ENCODE measurements at regions not wholly inside any gene's neighbourhood (a gene's known extent, or its start where the extent isn't known, plus 50 kb on each side); places are given as distances from the start of the nearest gene placed in this dataset.

DNA sequence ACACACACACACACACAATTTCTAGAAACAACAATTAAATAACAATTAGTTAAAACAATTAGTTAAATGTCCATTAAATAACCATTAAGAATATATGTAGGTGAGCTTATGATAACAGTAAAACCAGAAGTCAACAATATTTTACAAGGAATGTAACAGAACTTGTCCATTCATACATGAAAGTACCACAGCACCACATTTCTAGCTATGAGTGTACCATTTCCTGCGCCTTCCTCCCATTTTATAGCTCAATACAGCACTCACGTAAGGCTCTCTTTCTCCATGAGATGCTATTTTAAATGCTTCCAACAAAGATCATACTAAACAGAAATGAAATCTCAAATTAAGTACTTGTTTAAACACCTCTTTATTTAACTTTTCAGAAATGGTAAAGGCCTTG, 367.3 kb upstream of the ZWINT start:
- DNase-seq (ENCODE audit: low read depth in 2 of 3, low spot score in 2 of 3): no peak

DNA sequence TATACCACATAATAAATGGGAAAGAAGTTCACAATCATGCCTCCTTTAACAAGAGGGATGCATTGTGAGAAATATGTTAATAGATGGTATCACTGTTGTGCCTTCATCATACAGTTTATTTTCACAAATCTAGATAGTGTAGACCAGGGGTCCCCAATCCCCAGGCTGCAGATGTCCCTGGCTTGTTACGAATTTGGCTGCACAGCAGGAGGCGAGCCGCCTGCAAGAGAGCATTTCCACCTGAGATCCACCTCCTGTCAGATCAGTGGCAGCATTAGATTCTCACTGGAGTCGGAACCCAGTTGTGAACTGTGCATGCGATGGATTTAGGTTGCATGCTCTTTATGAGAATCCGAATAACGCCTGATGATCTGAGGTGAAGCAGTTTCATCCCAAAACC, 361.9 kb upstream of the ZWINT start:
- DNase-seq (ENCODE audit: low read depth in 2 of 3, low spot score in 2 of 3): no peak

DNA sequence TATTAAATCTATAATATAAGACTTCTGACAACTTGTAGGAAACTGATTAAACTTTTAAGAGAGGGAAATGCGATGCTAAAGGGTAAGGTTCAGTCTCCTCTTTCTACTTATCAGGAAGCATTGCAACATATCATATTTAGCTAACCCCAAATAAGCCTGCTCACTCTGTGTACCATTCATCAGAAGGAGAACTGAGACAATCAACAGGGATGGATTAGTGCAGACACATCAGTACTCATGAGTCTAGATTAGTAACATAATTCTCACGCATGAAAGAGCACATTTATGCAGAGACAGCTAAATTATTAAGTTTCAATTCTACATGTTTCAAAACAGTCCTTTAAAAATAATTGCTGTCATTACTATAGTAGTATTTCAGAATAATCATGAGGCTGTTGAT, 354.2 kb upstream of the ZWINT start:
- DNase-seq (ENCODE audit: low read depth in 2 of 3, low spot score in 2 of 3): no peak

DNA sequence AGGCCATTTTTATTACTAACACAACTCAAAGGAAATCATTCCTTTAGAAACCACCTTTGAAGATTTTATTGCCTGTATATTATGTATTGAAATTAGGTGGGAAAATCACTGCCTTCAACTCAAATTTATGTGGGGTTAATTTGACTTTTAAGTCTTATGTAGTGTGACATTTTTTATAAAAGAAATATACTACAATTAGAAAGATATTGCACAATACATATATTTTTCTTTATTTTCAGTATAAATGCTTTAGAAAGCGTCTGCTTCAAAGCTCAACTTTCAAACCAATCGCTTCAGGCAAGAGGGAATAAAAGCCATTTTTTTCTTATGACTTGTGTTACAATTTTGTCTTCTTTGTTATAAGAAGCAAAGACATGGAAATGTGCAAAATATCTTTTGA, 337.4 kb upstream of the ZWINT start:
- no peak for DNase-seq (ENCODE audit: low read depth in 2 of 3, low spot score in 2 of 3)

DNA sequence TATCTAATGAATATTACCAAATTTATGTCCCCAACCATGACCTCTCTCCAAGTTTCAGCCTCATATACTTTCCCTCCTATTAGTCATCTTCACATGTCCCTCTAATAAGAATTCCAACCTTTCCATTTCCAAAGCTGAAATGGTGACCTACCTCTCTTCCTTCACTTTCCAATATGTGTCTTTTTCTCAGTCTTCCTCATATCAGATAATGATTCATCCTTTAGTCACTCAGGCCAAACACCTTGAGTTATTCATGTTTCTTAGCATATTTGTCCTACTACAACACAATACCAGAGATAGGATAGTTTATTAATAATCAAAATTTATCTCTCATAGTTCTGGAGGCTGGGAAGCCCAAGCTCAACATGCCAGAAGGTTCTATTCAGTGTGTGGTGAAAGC, 318.5 kb upstream of the ZWINT start:
- DNase-seq (ENCODE audit: low read depth in 2 of 3, low spot score in 2 of 3): no peak

DNA sequence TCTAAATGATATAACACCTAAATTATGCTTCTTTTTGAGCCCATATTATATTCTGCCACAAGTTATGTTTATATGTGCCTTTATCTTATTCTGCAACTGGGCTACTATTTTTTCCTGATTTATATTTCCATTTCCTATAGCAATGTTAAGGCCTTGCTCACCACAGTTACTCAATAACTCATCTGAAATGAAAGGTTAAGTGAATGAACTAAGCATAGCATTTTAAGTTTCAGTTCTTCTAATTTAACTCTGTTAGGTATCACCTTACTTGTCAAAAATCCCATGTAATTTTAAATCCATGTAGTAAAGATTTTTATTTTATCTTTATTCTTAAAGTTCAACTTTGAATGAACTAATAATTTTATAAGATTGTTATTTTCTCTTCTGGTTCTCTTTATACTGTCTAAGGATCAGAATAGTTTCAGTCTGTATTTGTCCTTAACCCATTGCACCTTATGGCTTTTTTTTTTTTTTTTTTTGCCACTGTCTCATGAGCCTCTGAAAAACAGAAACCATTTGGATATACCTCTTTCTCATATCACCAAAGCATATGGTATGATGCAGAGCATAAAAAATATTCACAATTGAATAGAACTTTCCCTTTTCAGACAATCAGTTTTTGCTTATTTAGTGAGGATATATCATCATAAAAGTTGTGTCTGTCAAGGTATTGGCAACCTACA, 301.8 kb upstream of the ZWINT start:
- DNase-seq (ENCODE audit: low read depth in 2 of 3, low spot score in 2 of 3): no peak

DNA sequence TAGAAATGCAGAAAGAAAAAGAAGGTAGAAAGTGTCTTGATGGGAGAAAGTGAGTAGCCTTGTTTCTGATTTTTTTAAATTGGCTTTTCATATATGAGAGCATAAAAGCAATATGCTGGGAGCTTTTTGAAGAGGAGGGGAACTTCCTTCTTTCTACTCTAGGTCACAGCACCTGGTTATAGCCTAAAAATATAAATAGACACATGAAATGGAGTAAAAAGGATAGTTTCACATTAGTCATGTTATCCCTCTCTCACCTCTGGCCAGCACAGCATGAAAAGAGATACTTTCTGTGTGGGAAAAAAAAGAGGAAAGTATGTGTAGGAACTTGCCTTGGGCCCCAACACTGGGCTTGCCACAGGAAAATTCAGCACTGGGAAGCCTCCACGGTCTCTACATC, 292.2 kb upstream of the ZWINT start:
- no peak for DNase-seq (ENCODE audit: low read depth in 2 of 3, low spot score in 2 of 3)

DNA sequence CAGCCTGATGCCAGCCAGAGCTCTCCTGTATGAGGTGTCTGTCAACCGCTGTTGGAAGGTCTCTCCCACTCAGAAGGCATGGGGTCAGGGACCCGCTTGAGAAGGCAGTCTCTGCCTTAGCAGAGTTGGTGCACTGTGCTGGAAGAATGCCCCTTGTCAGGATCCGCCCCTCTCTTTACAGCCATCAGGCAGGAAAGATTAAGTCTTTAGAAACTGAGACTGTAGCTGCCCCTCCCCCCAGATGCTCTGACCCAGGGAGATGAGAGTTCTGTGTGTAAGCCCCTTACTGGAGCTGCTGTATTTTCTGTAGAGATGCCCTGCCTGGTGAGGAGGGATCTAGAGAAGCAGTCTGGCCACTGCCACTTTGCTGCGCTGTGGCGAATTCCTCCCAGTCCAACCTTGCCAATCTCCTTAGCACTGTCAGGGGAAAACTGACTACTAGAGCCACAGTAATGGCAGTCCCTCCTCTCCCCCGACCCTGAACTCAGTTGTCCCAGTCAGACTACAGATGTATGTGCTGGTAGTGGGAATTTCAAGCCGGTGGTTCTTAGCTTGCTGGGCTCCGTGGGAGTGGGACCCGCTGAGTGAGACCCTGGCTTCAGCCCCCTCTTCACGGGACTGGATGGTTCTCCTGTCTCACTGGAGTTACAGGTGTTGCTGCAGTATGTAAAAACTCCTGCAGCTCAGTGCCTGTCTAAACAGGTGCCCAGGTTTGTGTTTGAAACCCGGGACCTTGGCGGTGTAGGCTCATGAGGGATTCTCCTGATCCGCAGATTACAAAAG, 285.5 kb upstream of the ZWINT start:
- no peak for DNase-seq (ENCODE audit: low read depth in 2 of 3, low spot score in 2 of 3)

DNA sequence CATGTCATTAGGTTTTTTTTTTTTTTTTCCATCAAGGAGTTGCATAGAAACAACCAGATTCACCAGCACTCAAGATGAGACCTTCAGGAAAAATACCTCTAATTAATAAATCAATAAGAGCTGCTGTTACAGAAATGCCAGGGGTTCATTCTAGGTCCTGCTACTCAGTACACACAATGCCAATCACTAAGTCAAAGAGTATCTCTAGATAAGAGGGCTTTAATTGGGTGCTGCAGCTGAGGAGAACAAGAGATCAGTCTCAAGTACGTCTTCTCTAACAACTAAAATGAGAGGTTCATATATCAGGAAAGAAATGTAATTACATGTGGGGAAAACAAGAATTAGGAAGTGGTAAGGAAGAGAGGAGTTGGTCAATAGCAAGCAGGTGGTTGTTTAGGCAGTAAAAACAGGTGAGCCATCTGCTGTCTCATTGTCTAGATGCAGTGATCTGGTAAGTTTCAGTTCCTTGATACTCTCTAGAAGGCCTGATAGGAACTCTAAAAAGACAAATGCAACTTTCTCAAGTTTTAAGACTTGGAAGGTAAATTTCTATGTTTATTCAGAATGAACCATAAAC, 272.9 kb upstream of the ZWINT start:
- no peak for DNase-seq (ENCODE audit: low read depth in 2 of 3, low spot score in 2 of 3)

DNA sequence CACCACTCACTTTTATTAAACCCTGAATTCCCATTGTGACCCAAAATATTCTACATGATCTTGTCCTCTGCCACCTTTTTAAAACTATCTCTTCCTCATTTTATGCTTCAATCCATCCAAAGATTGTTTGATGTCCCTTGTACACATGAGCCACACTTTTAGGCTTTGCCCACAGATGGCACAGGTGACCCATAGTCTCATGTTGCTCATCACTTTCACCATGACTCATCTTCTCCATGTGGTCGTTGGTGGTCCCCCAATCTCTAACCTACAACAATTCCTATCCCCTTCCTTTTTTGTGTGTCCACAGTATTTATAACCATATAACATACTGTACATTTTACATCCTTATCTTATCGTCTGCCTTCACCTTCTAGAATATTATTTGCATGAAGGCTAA, 271.5 kb upstream of the ZWINT start:
- no peak for DNase-seq (ENCODE audit: low read depth in 2 of 3, low spot score in 2 of 3)

DNA sequence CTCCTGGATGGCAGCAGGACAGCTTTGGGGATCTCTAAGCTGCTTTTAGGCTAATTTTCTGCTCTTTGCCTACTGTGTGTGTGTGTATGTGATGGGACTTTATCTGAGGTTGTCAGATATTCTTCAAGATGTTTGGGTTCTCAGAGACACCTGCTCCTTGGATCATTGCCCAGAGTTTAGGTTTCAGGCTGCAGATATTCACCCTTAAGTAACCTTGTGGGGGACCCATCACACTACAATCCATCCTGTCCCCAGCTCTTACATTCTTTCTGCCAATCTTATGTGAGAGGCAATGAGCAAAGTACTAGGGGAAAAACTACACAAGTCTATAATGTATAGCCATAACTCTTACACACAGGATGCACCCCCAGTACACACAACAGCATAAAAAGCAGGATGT, 263.0 kb upstream of the ZWINT start:
- DNase-seq (ENCODE audit: low read depth in 2 of 3, low spot score in 2 of 3): no peak

DNA sequence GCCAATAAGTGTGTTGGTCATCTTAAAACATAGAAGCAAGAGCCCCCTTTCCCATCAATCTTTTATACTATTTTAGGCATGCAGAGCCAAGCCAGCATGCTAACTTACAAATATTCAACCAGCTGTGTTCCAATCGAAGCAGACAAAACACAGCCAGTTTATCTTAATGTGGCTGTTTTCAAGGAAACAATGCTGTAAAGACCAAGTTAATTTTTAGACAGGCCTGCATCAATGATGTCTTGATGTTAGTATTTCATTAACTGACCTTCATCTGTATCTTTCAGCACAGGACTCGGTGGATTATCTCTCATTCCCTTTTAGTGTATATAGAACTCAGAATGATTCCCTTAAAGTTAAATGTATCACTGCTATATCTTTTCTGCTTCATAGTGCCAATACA, 262.0 kb upstream of the ZWINT start:
- no peak for DNase-seq (ENCODE audit: low read depth in 2 of 3, low spot score in 2 of 3)

DNA sequence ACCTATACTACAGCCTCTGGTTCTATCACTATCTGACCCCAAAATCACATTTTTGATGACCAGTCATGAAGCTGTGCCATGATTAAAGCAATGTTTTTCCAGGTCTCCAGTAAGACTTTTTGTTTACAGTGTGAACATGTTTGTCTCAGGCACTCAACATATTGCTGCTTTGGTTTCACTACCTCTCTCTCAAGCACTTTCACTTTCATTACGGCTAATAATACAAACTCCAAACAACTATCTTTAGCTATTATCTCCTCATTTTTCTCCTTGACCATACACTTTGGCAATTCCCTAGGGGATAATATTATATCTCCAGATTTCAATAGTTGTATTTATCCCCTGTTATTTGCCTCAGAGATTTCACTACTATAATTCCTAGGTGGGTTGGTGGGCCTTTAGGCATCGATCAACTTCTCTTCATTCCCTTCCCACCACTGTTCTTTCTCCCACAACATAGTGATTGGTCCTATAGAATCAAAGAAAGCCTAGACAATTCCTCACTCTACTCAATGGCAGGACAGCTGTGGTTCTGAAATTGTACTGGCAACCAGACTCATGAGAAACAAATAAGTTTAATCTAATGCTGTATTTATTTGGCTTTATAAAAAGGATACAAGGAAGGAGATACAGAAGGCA, 261.4 kb upstream of the ZWINT start:
- peak in 1 of 3 donors; percentile 15 for DNase-seq (ENCODE audit: low read depth in 2 of 3, low spot score in 2 of 3)

DNA sequence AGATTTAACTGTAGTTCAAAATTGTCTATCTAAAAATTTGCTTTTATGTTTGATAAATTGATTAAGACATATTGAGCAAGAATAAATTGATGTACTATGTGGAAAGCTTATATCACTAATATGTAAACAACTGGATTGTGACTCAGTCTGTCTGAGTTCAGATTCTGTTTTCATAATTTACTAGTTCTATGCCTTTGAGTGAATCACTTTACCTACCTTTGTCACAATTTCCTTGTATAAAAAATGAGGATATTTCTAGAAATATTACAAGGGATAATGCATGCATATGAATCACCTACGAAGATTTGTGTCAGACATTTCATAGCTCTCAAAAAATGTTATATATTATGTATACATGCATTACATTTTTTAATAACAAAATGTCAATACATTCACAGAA, 245.1 kb upstream of the ZWINT start:
- DNase-seq (ENCODE audit: low read depth in 2 of 3, low spot score in 2 of 3): no peak

DNA sequence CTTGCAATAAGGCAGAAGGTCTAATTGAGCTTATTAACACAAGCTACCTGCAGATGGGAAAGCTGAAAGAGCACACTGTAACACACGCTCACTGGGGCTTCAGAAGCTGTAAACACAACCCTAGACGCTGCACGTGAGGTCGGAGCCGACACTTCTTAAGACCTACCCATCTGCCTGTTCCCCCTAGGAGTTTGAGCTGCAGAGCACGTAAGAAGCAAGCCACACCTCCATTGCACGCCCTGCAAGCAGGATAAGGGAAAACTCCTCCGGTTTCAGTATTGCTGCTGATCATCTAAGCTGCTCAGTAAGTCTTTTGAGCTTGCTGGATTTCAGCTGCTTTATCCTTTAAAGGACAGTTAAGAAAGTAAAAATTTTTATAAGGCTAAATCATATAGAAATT, 244.0 kb upstream of the ZWINT start:
- no peak for DNase-seq (ENCODE audit: low read depth in 2 of 3, low spot score in 2 of 3)

DNA sequence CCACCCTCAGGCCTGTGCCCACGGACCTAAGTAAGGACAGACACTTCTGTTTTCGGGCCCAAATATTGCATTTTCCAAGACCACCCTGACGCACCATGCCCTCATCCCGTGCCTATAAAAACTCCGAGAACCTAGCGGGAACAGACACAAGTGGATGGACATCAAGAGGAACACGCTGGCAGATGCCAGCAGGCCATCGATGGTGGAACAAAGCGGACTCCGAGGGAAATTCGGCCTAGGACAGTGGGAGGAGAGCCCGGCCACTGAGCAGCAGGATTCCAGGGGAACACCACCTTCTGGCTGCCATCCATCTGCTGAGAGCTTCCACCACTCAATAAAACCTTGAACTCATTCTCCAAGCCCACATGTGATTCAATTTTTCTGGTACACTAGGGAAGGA, 243.6 kb upstream of the ZWINT start:
- DNase-seq (ENCODE audit: low read depth in 2 of 3, low spot score in 2 of 3): no peak

DNA sequence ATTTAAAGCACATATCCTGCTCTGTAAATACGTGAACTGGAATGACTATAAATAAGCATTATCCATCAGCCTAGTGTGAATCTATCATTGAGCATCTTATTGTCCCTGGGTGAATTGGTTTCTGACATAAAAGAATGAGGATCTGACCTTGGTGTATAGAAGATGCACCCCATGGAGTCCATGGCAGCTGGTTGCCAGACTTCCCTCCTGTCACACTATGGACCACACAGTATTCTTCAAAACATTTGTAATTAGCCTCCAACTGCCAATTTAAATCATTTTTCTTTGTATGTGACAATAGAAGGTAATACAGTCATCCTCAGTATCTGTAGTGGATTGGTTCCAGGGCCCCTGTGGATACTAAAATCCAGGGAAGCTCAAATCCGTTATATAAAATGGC, 238.1 kb upstream of the ZWINT start:
- DNase-seq (ENCODE audit: low read depth in 2 of 3, low spot score in 2 of 3): no peak

DNA sequence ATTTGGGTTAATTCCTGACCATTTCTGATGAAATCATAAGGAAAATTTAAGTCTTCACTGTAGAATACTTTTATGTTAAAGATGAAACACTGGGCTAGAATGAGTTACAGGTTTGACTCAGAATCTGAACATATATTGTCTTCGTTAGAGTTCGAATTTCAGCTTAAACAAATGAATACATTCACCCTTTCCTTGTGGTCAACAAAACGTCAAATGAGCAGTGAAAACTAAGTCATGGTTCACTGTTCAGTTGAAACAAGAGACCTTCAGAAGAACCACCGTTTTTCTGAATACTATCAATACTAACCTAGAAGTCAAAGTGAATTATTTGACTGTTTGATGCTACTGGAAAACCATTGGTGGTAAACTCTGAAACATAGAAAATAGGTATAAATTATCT, 235.2 kb upstream of the ZWINT start:
- no peak for DNase-seq (ENCODE audit: low read depth in 2 of 3, low spot score in 2 of 3)

DNA sequence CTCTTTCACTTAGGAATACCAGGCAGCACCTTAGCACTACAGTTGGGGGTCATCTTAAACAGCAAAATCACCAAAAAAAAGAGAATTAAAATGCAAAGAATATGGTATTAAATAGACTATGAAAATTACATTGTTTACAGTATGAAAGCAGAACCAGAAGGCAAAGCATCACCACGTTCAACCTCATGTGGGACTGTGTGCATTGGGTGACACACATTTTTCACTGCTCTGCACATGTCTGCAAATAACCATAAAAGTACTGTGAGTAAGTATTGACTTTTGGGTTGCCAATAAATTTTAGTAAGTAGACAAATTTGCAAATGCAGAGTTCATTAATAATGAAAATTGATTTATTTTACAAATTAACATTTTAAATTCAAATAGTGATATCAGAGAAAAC, 232.1 kb upstream of the ZWINT start:
- no peak for DNase-seq (ENCODE audit: low read depth in 2 of 3, low spot score in 2 of 3)

DNA sequence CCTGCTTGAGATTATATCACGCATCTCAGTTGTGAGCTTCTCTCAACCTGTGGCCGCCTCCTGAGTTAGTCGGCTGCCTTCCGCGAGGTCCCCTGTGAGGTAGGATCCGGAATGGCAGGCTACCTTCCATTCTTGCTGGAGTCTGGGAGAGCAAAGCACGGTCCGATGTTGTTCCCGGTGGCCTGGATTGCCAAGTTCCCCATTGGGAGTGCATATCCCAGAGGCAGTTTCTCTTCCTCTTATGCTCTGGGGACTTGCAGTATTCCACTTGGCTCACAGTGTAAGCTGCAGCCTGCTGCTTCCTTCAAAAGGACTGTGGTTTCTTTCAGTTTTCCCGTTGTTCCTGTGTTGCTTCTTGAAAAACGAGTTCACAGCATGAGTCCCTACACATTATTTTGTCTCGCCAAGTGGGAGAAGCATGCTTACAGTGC, 225.4 kb upstream of the ZWINT start:
- no peak for DNase-seq (ENCODE audit: low read depth in 2 of 3, low spot score in 2 of 3)

DNA sequence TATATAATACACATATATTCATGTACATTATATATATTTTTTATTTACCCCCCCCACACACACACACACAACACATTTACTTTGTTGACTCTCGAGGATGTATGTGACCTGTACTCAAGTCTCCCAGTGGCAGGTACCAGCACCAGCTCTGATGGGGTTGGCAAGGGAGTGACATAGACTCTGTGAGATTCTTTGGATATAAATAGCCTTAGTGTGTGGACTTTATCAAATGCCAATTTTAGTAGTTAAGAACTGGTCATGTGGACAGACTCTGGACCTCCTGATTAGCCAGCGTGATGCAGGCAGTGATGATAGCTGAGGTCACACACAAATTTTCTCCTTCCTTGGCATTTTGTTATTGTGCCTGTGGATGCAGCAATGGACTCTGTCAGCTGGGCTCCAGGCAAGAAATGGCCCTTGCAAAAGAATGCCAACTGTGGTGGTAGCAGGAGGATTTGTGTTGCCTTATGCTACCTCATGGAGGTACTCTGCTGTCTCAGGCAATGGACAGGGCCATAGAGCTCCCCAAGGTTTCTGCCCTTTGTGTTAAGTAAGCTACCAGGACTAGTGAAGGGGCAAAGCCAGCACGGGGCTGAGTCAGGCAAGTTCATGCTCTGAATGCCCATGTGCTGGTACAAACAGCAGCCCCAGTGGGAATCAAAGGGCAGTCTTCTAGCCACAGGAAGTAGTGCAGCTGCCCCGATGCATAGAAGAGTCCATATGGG, 224.6 kb upstream of the ZWINT start:
- DNase-seq (ENCODE audit: low read depth in 2 of 3, low spot score in 2 of 3): no peak

All from hematopoietic multipotent progenitor cell (in vitro differentiated cells).